HG03139 (cell line): ENCODE measurements at regions not wholly inside any gene's neighbourhood (a gene's known extent, or its start where the extent isn't known, plus 50 kb on each side); places are given as distances from the start of the nearest gene placed in this dataset.
"Not testable (repeated sequence)": the region's sequence is repeated elsewhere in the genome, so short reads cannot be mapped to it uniquely, and the experiment has no call there.

ENCODE experiments used
- ATAC-seq: cut with Tn5 transposase; IDR thresholded peaks from one replicate; pipeline ENCODE4 v1.9.1; 2021; ENCODE audit not compliant: unreplicated experiment

GRCh38 chr1:177737456-177737855 lies 232.4 kb downstream of the SEC16B start:
- no peak for ATAC-seq

- ATAC-seq = no peak
Measured at GRCh38 chr1:177732178-177732577, 237.7 kb downstream of the SEC16B start.

- no peak for ATAC-seq
Measured at GRCh38 chr1:177729646-177730045, 240.2 kb downstream of the SEC16B start.

- no peak for ATAC-seq
Measured at GRCh38 chr1:177723533-177723932, 246.3 kb downstream of the SEC16B start.

GRCh38 chr1:177710696-177711620 lies 258.9 kb downstream of the SEC16B start:
- ATAC-seq = no peak

GRCh38 chr1:177708406-177708805 lies 261.5 kb downstream of the SEC16B start:
- no peak for ATAC-seq

GRCh38 chr1:177706977-177707376 lies 262.9 kb downstream of the SEC16B start:
- ATAC-seq = no peak

GRCh38 chr1:177705839-177706238 lies 264.0 kb downstream of the SEC16B start:
- no peak for ATAC-seq

GRCh38 chr1:177703888-177704446 lies 265.9 kb downstream of the SEC16B start:
- no peak for ATAC-seq

GRCh38 chr1:177701654-177702353 lies 268.1 kb downstream of the SEC16B start:
- ATAC-seq = no peak

GRCh38 chr1:177700856-177701255 lies 269.0 kb downstream of the SEC16B start:
- no peak for ATAC-seq

GRCh38 chr1:177690996-177691395 lies 278.9 kb downstream of the SEC16B start:
- ATAC-seq = no peak

- no peak for ATAC-seq
Measured at GRCh38 chr1:177687544-177687943, 282.3 kb downstream of the SEC16B start.

- no peak for ATAC-seq
Measured at GRCh38 chr1:177686933-177687332, 282.9 kb downstream of the SEC16B start.

GRCh38 chr1:177669161-177669560 lies 300.7 kb downstream of the SEC16B start:
- no peak for ATAC-seq

GRCh38 chr1:177665935-177666334 lies 303.9 kb downstream of the SEC16B start:
- ATAC-seq = no peak

GRCh38 chr1:177664742-177665141 lies 305.1 kb downstream of the SEC16B start:
- not testable (repeated sequence) for ATAC-seq

GRCh38 chr1:177660188-177660587 lies 309.7 kb downstream of the SEC16B start:
- no peak for ATAC-seq

- ATAC-seq = no peak
Measured at GRCh38 chr1:177659281-177659680, 310.6 kb downstream of the SEC16B start.

- no peak for ATAC-seq
Measured at GRCh38 chr1:177656598-177656997, 313.3 kb downstream of the SEC16B start.

- ATAC-seq = no peak
Measured at GRCh38 chr1:177650947-177651346, 318.9 kb downstream of the SEC16B start.

GRCh38 chr1:177648731-177649265 lies 321.1 kb downstream of the SEC16B start:
- no peak for ATAC-seq
